Thyroid gland (tissue), 4 donors: ENCODE measurements at regions not wholly inside any gene's neighbourhood (a gene's known extent, or its start where the extent isn't known, plus 50 kb on each side); places are given as distances from the start of the nearest gene placed in this dataset.

Experiments
- DNase-seq, 2 donors: peaks; one replicate each; pipeline ENCODE4 v3.0.0-alpha.2; 2019
- H3K27ac ChIP-seq, 3 donors: fragments of 200-600 bp; sonication (generic); 1 replicate in 2 of 3; 2 replicates in 1 of 3; pipeline ENCODE4 v1.5.1; 2016 to 2019; ENCODE audit warnings: mild to moderate bottlenecking in 1 of 3, moderate library complexity in 1 of 3
- H3K27me3 ChIP-seq: fragments of 200-600 bp; sonication (generic); one replicate; pipeline ENCODE4 v1.5.1; 2019
- H3K36me3 ChIP-seq, 2 donors: fragments of 200-600 bp; sonication (generic); one replicate each; pipeline ENCODE4 v1.5.1; 2016 to 2019
- H3K4me1 ChIP-seq, 2 donors: fragments of 200-600 bp; sonication (generic); one replicate each; pipeline ENCODE4 v1.5.1; 2017 to 2019
- H3K4me3 ChIP-seq, 3 donors: fragments of 200-600 bp; sonication (generic); replicated peaks in 1 of 3; 1 replicate in 2 of 3; 2 replicates in 1 of 3; pipeline ENCODE4 v1.5.1; 2016; ENCODE audit warnings: mild to moderate bottlenecking in 1 of 3
- H3K9me3 ChIP-seq: fragments of 200-600 bp; sonication (generic); one replicate; pipeline ENCODE4 v1.5.1; 2017
- POLR2A ChIP-seq, 2 donors: fragments of 450-650 bp; IDR thresholded peaks; one replicate each; pipeline ENCODE4 v1.6.1; 2017; ENCODE audit warnings: antibody characterized with exemption in 2 of 2, mild to moderate bottlenecking in 2 of 2, moderate library complexity in 1 of 2
- WGBS, 2 donors: methylation state at CpG; one replicate each; pipeline ENCODE4 v1.1.5; 2017; 5-methylcytosine and 5-hydroxymethylcytosine counted together
- intact Hi-C: fragments of 100-400 bp; cut with DNase I; formaldehyde crosslinking; loops from one replicate; pipeline ENCODE4 v1.15.1; 2023
- TF ChIP-seq, protein P1 (sequence below), 6 experiments: fragments of 200-600 bp in 3 of 6; fragments of 450-650 bp in 3 of 6; sonication (generic) in 3 of 6; IDR thresholded peaks; one replicate each; pipeline ENCODE4 v1.5.1; 2016 to 2019; ENCODE audit warnings: antibody characterized with exemption in 6 of 6, mild to moderate bottlenecking in 2 of 6, inconsistent platforms in 1 of 6, moderate library complexity in 1 of 6

DNA sequence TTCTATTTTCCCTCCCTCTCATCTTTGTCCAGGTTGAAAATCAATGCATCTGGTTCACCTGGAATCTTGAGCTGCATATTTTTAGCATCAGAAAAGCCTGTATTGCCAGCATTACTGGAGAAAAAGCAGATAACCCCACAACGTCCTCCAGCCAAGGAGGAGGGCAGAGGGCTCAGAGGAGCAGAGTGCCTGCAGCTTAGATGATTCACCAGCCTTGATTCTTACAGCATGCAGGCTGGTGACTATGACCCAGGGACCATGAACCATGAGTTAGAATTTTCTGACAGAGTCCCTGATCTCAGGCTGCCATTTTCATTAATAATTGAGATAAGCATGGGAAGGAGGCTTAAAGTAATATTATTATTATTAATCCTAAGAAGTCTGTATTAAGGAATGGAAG is 278.2 kb downstream of the BRINP1 start:
- H3K36me3 ChIP-seq: no peaks in the 10 kb centered on the region
- 56 to 60% methylated on average over 1 of the region's 1 CpG for WGBS, 2 donors
- no peaks in the 10 kb centered on the region for H3K9me3 ChIP-seq
- no peak for DNase-seq
- H3K4me1 ChIP-seq: peaks cover 3% of the 10 kb centered on the region in 2 donors
- intact Hi-C loops: no loop called here
- TF ChIP-seq, protein P1, sequence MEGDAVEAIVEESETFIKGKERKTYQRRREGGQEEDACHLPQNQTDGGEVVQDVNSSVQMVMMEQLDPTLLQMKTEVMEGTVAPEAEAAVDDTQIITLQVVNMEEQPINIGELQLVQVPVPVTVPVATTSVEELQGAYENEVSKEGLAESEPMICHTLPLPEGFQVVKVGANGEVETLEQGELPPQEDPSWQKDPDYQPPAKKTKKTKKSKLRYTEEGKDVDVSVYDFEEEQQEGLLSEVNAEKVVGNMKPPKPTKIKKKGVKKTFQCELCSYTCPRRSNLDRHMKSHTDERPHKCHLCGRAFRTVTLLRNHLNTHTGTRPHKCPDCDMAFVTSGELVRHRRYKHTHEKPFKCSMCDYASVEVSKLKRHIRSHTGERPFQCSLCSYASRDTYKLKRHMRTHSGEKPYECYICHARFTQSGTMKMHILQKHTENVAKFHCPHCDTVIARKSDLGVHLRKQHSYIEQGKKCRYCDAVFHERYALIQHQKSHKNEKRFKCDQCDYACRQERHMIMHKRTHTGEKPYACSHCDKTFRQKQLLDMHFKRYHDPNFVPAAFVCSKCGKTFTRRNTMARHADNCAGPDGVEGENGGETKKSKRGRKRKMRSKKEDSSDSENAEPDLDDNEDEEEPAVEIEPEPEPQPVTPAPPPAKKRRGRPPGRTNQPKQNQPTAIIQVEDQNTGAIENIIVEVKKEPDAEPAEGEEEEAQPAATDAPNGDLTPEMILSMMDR (IDR thresholded peaks at IDR 0.05): no peak
- no peak for TF ChIP-seq POLR2A (IDR thresholded peaks at IDR 0.05)
- H3K4me3 ChIP-seq: no peak overlapping the region
- no peak overlapping the region for H3K27ac ChIP-seq
- H3K27me3 ChIP-seq: no peaks in the 10 kb centered on the region

DNA sequence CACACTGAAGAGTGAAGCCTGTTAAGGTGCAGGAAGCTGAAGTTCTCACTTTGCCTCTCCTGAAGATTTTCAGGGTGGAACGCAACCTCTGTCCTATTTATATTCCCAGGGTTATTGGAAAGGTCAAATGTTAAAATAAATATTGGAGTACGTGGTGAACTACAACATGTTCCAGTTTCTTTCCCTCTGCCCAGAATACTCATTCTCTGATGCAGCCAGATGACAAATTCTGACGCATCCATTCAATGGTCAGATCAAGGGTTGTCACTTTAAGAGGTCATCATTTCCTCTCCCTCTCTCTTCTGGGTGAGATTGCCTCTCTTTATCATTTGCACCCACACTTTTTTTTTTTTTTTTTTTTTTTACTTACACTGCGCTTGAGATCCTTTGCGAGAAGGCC is 277.1 kb downstream of the BRINP1 start:
- Histone ChIP-seq H3K36me3 (no peaks in the 10 kb centered on the region), H3K4me3 (no peak overlapping the region), H3K4me1 (peaks cover 3% of the 10 kb centered on the region in 2 donors), H3K27me3 (no peaks in the 10 kb centered on the region), H3K9me3 (no peaks in the 10 kb centered on the region), H3K27ac (no peak overlapping the region)
- intact Hi-C loops: no loop called here
- no peak for DNase-seq
- WGBS, 2 donors: 89 to 91% methylated on average over 5 of the region's 5 CpGs
- TF ChIP-seq POLR2A (IDR thresholded peaks at IDR 0.05): no peak
- TF ChIP-seq, protein P1 (IDR thresholded peaks at IDR 0.05): no peak

DNA sequence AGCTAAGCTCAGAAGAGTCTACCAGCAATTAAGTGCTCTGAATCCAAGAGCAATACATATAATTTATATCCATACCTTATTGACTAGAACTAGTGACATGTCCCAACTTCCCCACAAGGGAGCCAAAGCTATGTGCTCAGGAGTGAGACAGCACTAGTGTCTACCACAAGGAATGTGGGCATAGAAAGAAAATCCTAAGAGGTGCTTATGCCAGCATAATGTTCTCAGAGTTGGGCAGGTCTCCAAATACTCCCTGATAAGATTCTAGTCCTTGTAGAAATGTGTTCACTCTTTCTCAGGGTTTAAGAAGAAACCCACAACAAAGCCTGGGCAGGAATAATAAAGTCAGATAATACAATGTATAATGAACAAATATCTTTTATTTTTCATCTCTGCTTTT is 275.1 kb downstream of the BRINP1 start:
- H3K4me3 ChIP-seq: no peak overlapping the region
- TF ChIP-seq, protein P1 (IDR thresholded peaks at IDR 0.05): peak in 2 of 6 experiments; percentile 21 to 45
- TF ChIP-seq POLR2A (IDR thresholded peaks at IDR 0.05): no peak
- H3K27ac ChIP-seq: no peak overlapping the region
- H3K4me1 ChIP-seq: peaks cover 3% of the 10 kb centered on the region in 2 donors
- no peaks in the 10 kb centered on the region for H3K36me3 ChIP-seq
- intact Hi-C loops: no loop called here
- peak; percentile 37 to 48 for DNase-seq
- H3K9me3 ChIP-seq: no peaks in the 10 kb centered on the region
- H3K27me3 ChIP-seq: no peaks in the 10 kb centered on the region

DNA sequence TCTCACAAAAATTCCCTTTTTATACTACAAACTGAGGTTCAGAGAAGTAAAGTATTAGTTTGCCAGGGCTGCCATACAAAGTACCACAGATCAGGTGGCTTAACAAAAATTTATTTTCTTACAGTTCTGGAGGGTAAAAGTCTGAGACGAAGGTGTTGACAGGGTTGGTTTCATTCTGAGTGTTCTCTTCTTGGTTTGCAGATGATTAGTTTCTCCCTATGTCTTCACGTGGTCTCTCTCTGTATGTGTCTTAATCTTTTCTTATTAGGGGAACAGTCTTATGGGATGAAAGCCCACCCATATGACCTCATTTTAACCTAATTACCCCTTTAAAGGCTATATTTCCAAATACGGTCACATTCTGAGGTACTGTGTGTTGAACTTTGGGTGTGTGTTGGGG is 274.2 kb downstream of the BRINP1 start:
- no peaks in the 10 kb centered on the region for H3K27me3 ChIP-seq
- H3K36me3 ChIP-seq: no peaks in the 10 kb centered on the region
- no peak overlapping the region for H3K27ac ChIP-seq
- DNase-seq: no peak
- TF ChIP-seq POLR2A (IDR thresholded peaks at IDR 0.05): no peak
- TF ChIP-seq, protein P1 (IDR thresholded peaks at IDR 0.05): no peak
- peaks cover 3% of the 10 kb centered on the region in 2 donors for H3K4me1 ChIP-seq
- WGBS, 2 donors: 89 to 90% methylated on average over 3 of the region's 3 CpGs
- intact Hi-C loops: no loop called here
- H3K9me3 ChIP-seq: no peaks in the 10 kb centered on the region
- H3K4me3 ChIP-seq: no peak overlapping the region

DNA sequence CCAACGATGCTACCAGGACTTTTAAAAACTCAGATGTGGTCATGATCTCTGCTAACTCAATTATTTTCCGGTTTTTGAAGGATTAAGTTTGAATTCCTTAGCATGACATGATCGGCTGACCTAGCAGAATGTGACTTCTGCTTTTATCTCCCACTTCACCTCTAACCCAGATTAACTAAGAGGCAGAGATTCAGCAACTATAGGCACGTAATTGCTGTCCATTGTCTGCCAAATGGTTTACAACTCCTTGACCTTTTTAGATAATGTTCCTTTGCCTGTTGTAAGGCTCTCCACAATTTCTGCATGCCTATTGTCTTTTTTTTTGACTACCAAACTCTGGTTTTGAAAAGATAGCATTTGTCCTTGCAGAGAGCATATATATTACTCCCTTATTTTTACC is 268.2 kb downstream of the BRINP1 start:
- Histone ChIP-seq H3K36me3 (no peaks in the 10 kb centered on the region), H3K27ac (no peak overlapping the region), H3K4me3 (no peak overlapping the region), H3K4me1 (no peaks in the 10 kb centered on the region), H3K27me3 (no peaks in the 10 kb centered on the region), H3K9me3 (no peaks in the 10 kb centered on the region)
- TF ChIP-seq POLR2A (IDR thresholded peaks at IDR 0.05): no peak
- WGBS, 2 donors: 51 to 61% methylated on average over 4 of the region's 4 CpGs
- intact Hi-C loops: no loop called here
- DNase-seq: no peak

DNA sequence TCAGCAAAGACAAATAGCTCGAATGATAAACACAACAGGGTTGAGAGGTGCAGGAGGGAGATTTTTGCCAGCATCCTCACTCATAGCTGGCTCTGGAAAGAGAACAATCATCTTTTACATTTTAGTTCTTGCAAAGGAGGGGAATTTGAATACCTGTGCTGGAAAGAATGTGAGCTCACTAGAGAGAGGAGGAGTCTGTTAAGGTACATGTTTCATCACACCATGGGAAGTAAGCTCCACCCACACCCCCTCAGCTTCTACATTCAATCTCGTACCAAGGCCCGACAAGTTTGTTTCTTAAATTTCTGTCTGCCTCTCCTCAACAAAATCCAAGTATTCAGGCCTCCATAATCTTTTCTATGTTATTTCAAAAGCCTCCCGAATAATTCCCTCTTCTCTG is 254.6 kb downstream of the BRINP1 start:
- H3K4me3 ChIP-seq: no peak overlapping the region
- intact Hi-C loops: no loop called here
- WGBS, 2 donors: 84 to 85% methylated on average over 4 of the region's 4 CpGs
- H3K27ac ChIP-seq: no peak overlapping the region
- no peak for TF ChIP-seq POLR2A (IDR thresholded peaks at IDR 0.05)
- TF ChIP-seq, protein P1 (IDR thresholded peaks at IDR 0.05): no peak
- H3K27me3 ChIP-seq: no peaks in the 10 kb centered on the region
- H3K4me1 ChIP-seq: no peaks in the 10 kb centered on the region
- H3K36me3 ChIP-seq: no peaks in the 10 kb centered on the region
- DNase-seq: no peak
- H3K9me3 ChIP-seq: no peaks in the 10 kb centered on the region
